22Rv1 (cell line): ENCODE measurements at regions not wholly inside any gene's neighbourhood (a gene's known extent, or its start where the extent isn't known, plus 50 kb on each side); places are given as distances from the start of the nearest gene placed in this dataset.

Experiments
- CTCF ChIP-seq: fragments of 450-650 bp; IDR thresholded peaks from 2 replicates; pipeline ENCODE4 v1.5.1; 2017; ENCODE audit warnings: mild to moderate bottlenecking
- ZFX ChIP-seq: fragments of 450-650 bp; IDR thresholded peaks from 2 replicates; pipeline ENCODE4 v1.6.1; 2017; ENCODE audit warnings: antibody characterized with exemption, borderline replicate concordance

GRCh38 chr1:185568155-185569123 lies 165.8 kb upstream of the HMCN1 start:
- no peak for TF ChIP-seq CTCF
- TF ChIP-seq ZFX: no peak
